ENCODE measurements at regions not wholly inside any gene's neighbourhood (a gene's known extent, or its start where the extent isn't known, plus 50 kb on each side); places are given as distances from the start of the nearest gene placed in this dataset.

DNA sequence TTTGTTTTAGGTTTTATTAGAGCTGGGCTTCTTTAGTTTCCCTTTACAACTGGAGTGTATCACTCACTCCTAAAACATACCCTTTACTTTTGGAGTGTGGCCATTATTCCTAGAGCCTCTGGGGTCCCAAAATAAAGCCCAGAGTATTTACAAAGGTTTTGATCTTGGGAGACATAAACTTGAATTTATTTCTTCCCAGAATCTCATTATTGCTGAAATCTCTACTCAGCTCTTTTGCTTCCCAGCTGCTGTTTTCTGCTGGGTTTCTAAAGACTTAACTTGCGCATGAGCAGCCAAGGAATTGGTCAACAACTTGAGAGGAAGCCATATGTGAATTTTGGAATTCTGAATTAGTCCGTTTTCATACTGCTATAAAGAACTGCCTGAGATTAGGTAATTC is 94.5 kb upstream of the NRSN1 start:
- no peak for TF ChIP-seq POLR2A (IDR thresholded peaks at IDR 0.05)
- TF ChIP-seq, protein P1, sequence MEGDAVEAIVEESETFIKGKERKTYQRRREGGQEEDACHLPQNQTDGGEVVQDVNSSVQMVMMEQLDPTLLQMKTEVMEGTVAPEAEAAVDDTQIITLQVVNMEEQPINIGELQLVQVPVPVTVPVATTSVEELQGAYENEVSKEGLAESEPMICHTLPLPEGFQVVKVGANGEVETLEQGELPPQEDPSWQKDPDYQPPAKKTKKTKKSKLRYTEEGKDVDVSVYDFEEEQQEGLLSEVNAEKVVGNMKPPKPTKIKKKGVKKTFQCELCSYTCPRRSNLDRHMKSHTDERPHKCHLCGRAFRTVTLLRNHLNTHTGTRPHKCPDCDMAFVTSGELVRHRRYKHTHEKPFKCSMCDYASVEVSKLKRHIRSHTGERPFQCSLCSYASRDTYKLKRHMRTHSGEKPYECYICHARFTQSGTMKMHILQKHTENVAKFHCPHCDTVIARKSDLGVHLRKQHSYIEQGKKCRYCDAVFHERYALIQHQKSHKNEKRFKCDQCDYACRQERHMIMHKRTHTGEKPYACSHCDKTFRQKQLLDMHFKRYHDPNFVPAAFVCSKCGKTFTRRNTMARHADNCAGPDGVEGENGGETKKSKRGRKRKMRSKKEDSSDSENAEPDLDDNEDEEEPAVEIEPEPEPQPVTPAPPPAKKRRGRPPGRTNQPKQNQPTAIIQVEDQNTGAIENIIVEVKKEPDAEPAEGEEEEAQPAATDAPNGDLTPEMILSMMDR (IDR thresholded peaks at IDR 0.05 in 8 of 11, conservative IDR thresholded peaks at IDR 0.05 in 3 of 11) = no peak
- no peak for TF ChIP-seq POLR2AphosphoS5 (IDR thresholded peaks at IDR 0.05)
